Cardiac septum (tissue), 1 donor: ENCODE measurements at regions not wholly inside any gene's neighbourhood (a gene's known extent, or its start where the extent isn't known, plus 50 kb on each side); places are given as distances from the start of the nearest gene placed in this dataset.
"Not testable (repeated sequence)": the region's sequence is repeated elsewhere in the genome, so short reads cannot be mapped to it uniquely, and the experiment has no call there.

Experiments used
- DNase-seq: peaks from one replicate; pipeline ENCODE4 v3.0.0-alpha.2; 2020; ENCODE audit warnings: low spot score
- intact Hi-C: fragments of 100-400 bp; cut with DNase I; formaldehyde crosslinking; loops from one replicate; pipeline ENCODE4 v1.14.0; 2022
- donor health status: DM: no; HTN: no; CAD: no.

DNA sequence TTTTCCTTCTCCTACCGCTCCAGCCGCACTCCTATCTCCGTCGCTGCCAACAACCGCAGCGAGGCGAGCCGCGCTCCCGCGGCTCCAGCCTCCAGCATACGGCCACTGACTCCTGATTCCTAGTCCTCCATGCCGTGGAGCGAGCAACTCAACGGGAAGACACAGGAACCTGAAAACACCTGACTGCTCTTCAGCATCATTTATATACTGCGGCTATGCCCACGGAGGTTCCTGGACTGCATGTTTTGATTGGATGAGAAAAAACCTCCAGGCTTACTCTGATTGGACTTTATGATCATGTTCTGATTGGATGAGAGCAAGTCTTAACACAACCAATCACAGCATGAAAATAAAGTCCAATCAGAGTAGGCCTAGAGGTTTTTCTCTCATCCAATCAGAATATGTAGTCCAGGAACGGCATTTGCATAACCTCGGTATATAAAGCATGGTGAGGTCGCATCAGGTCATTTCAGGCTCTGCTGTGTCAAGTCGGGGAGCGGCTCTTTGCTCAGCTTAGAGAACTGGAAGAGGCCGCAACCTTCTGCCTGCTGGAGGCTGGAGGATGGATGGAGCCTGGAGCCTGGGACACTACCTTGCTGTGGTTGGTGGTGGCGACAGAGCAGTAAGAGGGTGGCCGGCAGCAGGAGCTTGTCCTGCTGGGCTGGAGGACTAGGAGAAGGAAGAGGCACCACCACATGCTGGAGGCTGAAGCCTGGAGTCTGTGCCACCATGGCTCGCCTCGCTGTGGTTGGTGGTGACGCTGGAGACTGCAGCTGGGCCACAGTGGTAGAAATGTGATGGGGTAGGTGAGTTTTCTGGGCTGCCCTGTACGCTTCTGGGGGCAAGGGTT, 204.6 kb upstream of the WSB1 start:
- intact Hi-C loops, DNase-seq: not testable (repeated sequence)

DNA sequence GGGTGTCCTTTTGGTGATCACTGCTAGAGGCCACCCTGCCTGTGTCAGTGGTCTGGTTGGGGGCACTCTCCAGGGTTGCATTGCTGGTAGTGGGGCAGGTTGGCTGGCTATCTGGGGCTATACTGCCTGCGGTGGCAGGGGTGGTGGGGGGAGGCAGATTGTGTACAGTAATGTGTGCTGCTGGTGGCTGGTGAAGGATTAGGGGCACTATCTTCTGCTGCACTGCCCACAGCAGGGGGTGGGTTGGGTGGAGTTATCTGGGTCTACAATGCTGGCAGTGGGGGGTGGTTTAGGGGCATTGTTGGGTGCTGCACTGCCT, 204.0 kb upstream of the WSB1 start:
- intact Hi-C loops: no loop called here
- no peak for DNase-seq

DNA sequence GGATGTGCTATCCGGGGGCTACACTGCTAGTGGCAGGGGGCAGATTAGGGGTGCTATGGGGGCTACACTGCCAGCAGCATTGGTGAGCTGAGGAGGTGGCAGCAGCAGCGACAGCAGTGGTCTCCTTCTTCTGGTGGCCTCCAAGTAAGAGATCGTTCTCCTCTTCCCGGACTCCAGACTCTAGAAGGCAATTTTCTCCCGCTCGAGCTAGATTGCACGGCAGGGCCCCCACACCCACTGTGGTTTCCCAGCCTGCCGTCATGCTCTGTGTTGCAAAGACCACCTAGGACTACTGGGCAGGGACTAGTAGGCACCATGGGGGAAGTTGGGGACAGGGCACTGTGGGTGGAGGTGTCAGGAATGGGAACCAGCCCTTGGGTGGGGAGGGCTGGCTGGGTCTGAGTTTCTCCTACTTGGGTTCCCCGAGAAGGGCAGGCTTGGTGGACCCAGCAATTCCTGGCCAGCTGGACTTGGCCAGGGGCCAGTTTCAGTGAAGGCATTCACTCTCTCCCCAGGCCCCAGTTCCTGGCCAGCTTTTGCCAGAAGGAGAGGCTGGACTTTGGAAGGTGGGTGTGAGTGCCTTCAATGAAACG, 203.4 kb upstream of the WSB1 start:
- DNase-seq, intact Hi-C loops: not testable (repeated sequence)

GRCh38 chr17:27091043-27091497, 202.8 kb upstream of the WSB1 start:
- DNase-seq: no peak
- intact Hi-C loops: no loop called here

DNA sequence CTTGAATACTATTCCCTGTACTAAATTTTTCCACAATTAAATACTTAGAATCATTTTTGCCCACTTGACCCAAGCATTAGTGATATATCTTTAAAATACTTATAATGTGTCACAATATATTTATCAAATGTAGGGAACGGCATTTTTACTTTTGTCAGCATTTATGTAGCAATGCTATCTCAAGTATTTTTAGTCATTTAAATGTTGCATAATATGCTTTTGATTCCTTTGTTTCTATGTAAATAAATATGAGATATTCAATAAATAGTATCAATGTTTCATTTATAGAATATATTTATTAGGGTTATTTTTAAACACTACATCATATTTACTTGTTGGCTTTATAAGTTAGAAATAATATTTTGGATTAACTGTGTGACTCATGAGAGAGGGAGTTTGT, 199.7 kb upstream of the WSB1 start:
- DNase-seq, intact Hi-C loops: not testable (repeated sequence)

DNA sequence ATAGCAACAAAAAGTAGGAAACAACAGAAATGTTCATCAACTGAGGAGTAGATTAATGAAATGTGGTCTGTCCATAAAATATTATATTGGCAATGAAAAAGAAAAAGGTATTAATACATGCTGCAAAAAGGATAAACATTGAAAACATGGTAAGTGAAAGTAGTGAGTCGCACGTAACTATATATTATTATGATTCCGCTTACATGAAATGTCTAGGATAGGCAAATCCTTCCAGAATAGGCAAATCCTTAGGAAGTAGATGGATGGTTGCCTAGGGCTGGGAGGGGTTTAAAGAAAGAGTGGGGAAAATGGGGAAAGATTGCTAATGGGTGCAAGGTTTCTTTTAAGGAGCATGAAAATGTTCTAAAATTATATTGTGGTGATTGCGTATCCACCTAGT, 198.1 kb upstream of the WSB1 start:
- DNase-seq, intact Hi-C loops: not testable (repeated sequence)

- DNase-seq: not testable (repeated sequence)
Observed at GRCh38 chr17:27099266-27099665, 194.6 kb upstream of the WSB1 start.

DNA sequence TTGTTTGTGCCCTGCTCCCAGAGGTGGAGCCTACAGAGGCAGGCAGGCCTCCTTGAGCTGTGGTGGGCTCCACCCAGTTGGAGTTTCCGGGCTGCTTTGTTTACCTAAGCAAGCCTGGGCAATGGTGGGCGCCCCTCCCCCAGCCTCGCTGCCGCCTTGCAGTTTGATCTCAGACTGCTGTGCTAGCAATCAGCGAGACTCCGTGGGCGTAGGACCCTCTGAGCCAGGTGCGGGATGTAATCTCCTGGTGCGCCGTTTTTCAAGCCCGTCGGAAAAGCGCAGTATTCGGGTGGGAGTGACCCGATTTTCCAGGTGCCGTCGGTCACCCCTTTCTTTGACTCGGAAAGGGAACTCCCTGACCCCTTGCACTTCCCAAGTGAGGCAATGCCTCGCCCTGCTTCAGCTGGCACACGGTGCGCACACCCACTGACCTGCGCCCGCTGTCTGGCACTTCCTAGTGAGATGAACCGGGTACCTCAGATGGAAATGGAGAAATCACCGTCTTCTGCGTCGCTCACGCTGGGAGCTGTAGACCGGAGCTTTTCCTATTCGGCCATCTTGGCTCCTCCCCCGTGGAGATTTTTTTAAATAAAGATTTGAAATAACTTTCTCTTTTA, 189.2 kb upstream of the WSB1 start:
- DNase-seq, intact Hi-C loops: not testable (repeated sequence)

More at GRCh38 chr17:27099266-27099665, 194.6 kb upstream of the WSB1 start:
- intact Hi-C loops: not testable (repeated sequence)

DNA sequence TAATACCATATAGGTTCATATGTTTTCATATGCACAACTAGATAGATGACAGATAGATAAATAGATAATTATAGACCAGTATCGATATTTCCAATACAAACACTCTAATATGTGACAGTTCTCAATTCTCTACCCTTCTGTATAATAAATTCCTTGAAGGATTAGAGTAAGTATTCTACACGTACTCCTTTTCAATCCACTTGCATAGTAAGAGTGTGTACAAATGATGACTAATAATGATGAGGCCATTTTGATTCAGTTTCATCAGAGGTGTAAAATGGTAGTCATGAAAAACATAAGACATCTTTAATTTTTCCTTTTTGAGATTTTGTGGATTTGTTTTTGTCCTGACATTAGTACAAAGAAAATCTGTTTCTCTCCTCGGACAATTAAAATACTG, 188.3 kb upstream of the WSB1 start:
- no peak for DNase-seq
- intact Hi-C loops: no loop called here

- intact Hi-C loops: no loop called here
Observed at GRCh38 chr17:27106347-27106981, 187.4 kb upstream of the WSB1 start.

GRCh38 chr17:27106982-27107360, 186.9 kb upstream of the WSB1 start:
- no peak for DNase-seq
- intact Hi-C loops: no loop called here

More at GRCh38 chr17:27106347-27106981, 187.4 kb upstream of the WSB1 start:
- DNase-seq: no peak

- intact Hi-C loops, DNase-seq: not testable (repeated sequence)
Observed at GRCh38 chr17:27107386-27108328, 186.3 kb upstream of the WSB1 start.

- intact Hi-C loops: no loop called here
- DNase-seq: no peak
Observed at GRCh38 chr17:27109346-27109745, 184.6 kb upstream of the WSB1 start.

DNA sequence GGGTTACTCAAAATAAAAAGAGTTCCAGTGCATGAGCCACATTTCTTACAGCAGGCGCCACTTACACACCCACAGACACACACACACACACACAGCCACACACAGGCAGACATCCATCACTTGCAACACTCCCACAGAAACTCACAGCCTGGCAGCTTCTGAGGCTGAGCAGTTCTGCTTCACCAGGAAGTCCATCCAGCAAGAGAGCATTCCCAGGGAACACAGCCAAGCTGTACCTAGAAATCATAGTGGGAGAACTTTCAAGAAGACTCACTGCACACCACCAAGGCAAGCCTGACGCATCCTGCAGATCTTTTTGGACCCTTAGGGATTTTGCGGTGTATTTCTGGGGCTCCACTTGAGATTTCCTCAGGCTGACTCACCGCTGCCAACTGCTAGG, 140.9 kb upstream of the WSB1 start:
- DNase-seq: no peak
- intact Hi-C loops: no loop called here

- DNase-seq: no peak
- intact Hi-C loops: no loop called here
Observed at GRCh38 chr17:27155866-27156265, 138.0 kb upstream of the WSB1 start.

DNA sequence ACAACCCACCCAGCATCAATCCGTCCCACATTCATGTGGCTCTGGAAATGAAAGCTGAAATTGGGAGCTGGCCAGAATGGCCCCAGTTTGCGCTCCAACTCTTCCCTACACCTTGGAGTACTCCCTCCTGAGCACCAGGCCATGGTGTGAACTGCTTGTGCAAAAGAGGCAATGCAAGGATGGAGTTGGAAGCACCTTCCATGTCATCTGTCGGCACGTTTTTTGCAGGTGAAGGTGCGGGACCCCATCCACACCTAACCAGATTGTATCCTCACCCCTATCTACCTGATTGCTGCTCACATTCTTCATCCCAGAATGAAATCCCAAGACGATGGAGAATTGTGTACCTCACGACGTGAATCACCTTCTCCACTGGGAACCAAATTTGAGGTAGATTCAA, 136.6 kb upstream of the WSB1 start:
- no peak for DNase-seq
- intact Hi-C loops: no loop called here

- intact Hi-C loops: no loop called here
- DNase-seq: no peak
Observed at GRCh38 chr17:27157898-27158297, 136.0 kb upstream of the WSB1 start.

GRCh38 chr17:27158382-27158781, 135.5 kb upstream of the WSB1 start:
- intact Hi-C loops: no loop called here
- DNase-seq: no peak

DNA sequence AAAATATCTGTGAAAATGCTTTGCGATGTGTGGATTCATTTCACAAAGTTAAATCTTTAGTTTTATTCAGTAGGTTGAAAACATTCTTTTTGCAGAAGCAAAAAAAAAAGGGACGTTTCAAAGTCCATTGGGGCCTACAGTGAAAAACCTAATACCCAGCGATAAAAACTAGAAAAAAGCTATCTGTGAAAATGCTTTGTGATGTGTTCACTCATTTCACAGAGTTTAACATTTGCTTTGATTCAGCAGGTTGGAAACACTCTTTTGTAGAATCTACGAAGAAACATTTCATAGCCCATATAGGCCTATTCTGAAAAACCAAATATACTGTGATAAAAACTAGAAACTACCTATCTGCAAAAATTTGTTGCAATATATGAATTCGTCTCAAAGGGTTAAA, 113.6 kb upstream of the WSB1 start:
- intact Hi-C loops: no loop called here
- DNase-seq: no peak
